H1 (cell line): ENCODE measurements at regions not wholly inside any gene's neighbourhood (a gene's known extent, or its start where the extent isn't known, plus 50 kb on each side); places are given as distances from the start of the nearest gene placed in this dataset.

Experiments
- CHD2 ChIP-seq: IDR thresholded peaks from 2 replicates; pipeline ENCODE4 v1.6.1; 2012; ENCODE audit warnings: low read length, improper control_type of control experiment
- CTCF ChIP-seq, 3 experiments: IDR thresholded peaks; 1 replicate in 2 of 3; 2 replicates in 1 of 3; pipeline versions ENCODE4 v1.5.1 to v1.6.1; 2011; ENCODE audit warnings: low read length in 3 of 3, mild to moderate bottlenecking in 3 of 3, inconsistent platforms in 2 of 3, low read depth in 1 of 3, moderate library complexity in 1 of 3; ENCODE audit not compliant: insufficient read depth in 1 of 3; ENCODE audit errors: control extremely low read depth in 1 of 3
- EP300 ChIP-seq, 2 experiments: IDR thresholded peaks; 1 replicate in 1 of 2; 2 replicates in 1 of 2; pipeline ENCODE4 v1.6.1; 2011 to 2012; ENCODE audit warnings: low read depth in 2 of 2, low read length in 2 of 2, mild to moderate bottlenecking in 2 of 2, borderline replicate concordance in 1 of 2, inconsistent platforms in 1 of 2, moderate library complexity in 1 of 2
- HDAC2 ChIP-seq, 2 experiments: fragments of 300-600 bp in 1 of 2; sonication (generic) in 1 of 2; IDR thresholded peaks; 2 replicates each; pipeline ENCODE4 v1.6.1; 2011 to 2012; ENCODE audit warnings: low read depth in 2 of 2, low read length in 2 of 2, mild to moderate bottlenecking in 2 of 2, moderate library complexity in 2 of 2, borderline replicate concordance in 1 of 2, inconsistent platforms in 1 of 2
- MAX ChIP-seq: IDR thresholded peaks from 2 replicates; pipeline ENCODE4 v1.6.1; 2012; ENCODE audit warnings: inconsistent platforms
- TEAD4 ChIP-seq: IDR thresholded peaks from 2 replicates; pipeline ENCODE4 v1.6.1; 2012; ENCODE audit warnings: low read depth, low read length, inconsistent platforms, mixed read lengths

- no peak for TF ChIP-seq TEAD4
- TF ChIP-seq CTCF (IDR thresholded peaks at IDR 0.05; ENCODE audit: control extremely low read depth in 1 of 3, insufficient read depth in 1 of 3, low read depth in 1 of 3, low read length in 3 of 3), result no peak
- no peak for TF ChIP-seq MAX
- no peak for TF ChIP-seq EP300 (IDR thresholded peaks at IDR 0.05; ENCODE audit: borderline replicate concordance in 1 of 2, low read depth in 2 of 2, low read length in 2 of 2)
- TF ChIP-seq HDAC2 (IDR thresholded peaks at IDR 0.05; ENCODE audit: borderline replicate concordance in 1 of 2, low read depth in 2 of 2, low read length in 2 of 2), result no peak
- TF ChIP-seq CHD2, result no peak
These were observed 354.2 kb downstream of the RBM43 start for GRCh38 chr2:150907466-150907865.
